ENCODE measurements at regions not wholly inside any gene's neighbourhood (a gene's known extent, or its start where the extent isn't known, plus 50 kb on each side); places are given as distances from the start of the nearest gene placed in this dataset.

DNA sequence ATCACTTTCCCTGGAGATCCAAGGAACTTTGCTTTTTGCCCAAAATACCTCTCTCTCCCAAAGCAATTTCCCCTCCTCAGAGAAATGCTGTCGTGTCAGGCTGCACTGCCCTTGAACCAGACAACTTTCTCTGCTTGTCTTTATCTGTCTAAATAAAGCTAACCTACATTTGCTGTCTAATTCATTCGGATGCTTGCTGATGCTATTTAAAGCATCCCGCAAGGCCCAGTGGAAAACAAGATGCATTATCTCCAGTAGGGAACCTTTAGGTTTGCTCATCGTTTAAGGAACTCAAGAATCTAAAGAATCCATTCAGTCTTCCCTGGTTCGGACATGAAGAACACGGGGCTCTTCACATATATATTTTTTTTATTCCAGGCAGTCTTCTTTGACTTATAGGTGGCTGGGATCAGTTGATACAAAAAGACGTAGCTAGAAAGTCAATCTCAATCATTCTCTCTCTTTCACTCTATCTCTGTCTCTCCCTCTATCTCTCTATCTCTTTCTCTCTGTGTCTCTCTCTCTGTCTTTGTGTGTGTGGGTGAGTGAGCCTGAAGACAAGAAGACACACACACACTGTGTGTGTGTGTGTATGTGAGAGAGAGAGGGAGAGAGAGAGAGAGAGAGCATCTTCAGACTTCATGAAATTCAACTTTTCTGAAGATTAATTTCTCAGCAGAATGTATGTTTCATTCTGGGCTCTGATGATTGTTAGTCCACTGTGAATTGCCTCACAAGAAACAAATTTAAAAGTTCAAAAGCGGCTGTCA is 92.8 kb upstream of the MKLN1 start:
- no peak for DNase-seq

DNA sequence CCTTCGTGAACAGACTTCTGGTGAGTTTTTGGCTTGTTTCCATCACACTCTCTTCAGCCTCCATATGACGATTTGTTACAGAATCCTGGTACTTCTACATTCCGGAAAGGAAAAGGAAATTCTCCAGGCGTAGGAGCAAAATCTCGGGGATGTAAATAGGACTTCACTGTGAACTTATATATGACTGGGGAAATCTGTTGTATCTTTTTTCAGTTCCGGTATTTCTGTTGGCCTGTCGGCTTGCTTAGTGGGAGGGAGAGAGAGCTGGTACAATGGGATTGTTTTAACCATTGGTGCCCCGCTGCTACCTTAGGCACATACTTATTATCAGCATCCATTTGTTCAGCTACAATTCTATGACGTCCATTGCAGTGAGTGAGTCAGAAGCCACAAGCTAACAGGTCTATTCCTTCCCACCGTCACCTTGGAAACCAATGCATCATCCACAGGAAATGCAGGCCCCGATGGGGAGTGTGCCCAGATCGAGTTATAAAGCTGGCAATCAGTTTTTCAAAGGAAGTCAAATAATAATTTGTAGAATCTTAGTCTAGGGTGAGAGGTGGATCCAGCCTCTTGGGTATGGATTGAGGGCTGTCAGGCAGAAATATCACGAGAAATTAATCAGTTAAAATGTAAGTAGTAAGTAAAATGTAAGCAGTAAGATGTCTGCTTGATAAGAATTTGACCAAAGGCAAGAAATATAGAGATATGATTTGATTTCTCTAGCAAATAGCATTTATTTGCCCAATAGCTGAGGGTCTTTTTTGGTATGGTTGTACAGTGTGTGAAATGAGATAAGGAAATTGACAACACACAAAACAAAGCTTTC is 92.0 kb upstream of the MKLN1 start:
- DNase-seq: no peak

DNA sequence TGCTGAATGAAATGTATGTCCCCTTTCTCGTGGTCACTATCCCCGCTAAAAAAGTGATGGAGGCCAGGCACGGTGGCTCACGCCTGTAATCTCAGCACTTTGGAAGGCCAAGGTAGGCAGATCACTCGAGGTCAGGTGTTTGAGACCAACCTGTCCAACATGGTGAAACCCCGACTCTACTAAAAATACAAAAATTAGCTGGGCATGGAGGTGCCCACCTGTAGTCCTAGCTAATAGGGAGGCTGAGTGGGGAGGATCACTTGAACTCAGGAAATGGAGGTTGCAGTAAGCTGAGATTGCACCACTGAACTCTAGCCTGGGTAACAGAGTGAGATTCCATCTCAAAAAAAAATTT is 91.4 kb upstream of the MKLN1 start:
- DNase-seq: no peak

DNA sequence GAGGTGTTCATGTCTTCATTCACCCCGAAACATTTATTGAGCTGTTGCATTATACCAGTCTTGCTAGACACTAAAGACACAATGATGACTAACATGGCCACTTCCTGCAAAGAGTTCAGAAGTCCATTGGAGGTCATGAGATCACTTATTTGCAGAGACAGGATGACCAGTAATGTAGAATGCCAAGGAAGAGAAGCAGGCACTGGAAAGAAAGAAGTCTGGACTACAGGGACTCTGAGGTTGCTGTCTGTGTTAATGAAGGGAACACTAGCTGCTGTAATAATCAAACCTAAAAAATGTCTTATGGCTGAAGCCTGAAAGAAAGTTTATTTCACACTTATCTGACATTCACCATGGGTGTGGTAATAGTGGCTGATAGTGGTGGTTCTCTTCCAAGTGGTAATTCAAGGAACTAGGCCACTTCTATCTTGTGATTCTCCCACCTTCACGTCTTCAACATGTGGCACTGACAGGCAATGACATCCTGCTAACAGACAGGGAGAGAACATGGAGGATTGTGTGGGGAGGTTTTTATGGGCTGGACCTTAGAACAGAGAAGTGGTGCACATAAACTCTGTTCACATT is 89.2 kb upstream of the MKLN1 start:
- no peak for DNase-seq

DNA sequence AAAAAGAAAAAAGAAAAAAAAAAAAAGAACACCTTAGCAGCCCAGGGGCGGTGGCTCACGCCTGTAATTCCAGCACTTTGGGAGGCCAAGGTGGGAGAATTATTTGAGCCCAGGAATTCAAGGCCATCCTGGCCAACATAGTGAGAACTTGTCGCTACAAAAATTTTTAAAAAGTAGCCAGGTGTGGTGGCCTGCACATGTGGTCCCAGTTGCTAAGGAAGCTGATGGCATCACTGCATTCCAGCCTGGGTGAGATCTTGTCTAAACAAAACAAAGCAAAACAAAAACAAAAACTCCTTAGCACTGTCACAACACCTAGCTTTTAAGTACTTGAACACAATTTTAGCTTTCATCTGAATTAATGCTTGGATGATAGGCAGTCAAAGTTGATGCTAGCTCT is 86.3 kb upstream of the MKLN1 start:
- no peak for DNase-seq

DNA sequence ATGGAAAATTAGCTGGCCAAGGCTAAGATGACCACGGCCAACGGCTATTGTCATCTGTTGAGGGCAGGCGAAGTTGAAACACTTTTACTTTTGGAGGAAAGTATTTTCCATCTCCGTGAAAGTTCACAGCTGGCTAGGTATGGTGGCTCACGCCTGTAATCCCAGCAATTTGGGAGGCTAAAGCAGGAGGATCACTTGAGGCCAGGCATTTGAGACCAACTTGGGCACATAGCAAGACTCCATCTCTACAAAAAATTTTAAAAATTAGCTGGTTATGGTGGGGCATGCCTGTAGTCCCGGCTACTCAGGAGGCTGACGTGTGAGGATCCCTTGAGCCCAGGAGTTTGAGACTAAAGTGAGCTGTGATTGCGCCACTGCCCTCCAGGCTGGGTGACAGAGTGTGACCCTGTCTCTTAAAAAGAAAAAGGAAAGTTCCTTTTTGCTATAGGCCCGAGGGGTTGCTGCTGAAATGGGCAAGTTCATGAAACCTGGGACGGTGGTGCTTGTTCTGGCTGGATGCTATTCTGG is 85.5 kb upstream of the MKLN1 start:
- DNase-seq: no peak

DNA sequence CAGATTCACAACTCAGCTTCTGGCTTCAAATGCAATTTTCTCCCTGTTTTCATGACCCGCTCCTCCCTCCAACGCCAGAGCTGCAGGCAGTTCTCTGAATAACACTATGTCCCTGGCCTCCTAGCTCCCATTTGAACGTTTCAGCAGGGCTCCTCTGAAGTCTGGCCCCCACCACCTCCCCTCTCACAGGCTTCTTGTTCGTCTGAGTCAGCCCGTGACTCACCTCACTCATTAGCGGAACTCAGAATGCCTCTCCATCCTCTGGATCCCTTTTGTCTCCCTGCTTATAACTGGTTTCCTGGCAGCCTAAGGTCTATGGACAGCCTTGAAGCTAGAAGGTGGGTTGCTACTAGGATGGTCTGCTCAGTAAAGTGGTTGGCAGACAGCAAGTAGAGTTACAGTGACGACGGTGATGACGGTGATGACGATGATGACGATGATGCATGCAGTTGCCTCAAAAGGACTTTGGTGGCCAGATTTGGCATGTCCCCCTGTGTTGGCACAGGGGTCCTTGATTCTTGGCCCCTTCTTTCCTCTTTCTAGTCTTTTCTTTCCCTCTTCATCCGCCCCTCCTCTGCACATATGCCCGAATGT is 83.3 kb upstream of the MKLN1 start:
- DNase-seq: no peak

DNA sequence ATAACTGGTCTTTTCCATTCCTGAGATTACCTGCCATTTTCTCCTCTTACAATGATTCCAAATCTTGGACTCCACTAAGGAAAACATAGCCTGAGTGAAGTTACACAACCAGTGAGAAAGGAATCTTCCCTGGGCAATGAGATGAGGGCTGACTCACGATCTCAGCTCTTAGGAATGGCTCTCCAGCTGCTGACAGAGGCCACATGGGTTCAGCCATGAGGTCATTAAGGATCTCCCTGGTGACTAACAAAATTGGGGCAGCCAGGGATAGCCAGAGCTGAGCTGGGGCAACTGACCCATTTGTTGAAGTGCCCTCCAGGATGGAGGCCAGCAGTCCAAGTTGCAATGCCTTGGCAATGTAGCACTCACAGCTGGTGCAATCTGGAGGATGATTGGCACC is 78.7 kb upstream of the MKLN1 start:
- no peak for DNase-seq

DNA sequence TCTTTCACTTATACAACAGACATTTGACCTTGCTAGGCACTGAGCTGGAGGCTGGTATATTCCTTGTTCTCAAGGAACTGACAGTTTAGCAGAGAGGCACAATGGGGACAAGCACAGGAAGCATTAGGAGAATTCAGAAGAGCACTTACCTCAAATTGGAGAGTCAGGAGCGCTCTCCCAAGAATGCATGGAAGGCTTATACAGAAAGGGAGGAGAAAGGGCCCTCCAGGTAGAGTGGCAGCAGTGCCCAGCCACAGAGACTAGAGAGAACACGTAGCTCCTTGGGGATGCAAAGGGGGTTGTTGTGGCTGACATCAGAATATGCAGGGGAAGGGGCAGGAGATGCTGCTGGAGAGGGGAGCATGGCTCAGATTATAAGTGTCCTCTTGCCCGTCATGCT is 78.2 kb upstream of the MKLN1 start:
- DNase-seq: no peak

DNA sequence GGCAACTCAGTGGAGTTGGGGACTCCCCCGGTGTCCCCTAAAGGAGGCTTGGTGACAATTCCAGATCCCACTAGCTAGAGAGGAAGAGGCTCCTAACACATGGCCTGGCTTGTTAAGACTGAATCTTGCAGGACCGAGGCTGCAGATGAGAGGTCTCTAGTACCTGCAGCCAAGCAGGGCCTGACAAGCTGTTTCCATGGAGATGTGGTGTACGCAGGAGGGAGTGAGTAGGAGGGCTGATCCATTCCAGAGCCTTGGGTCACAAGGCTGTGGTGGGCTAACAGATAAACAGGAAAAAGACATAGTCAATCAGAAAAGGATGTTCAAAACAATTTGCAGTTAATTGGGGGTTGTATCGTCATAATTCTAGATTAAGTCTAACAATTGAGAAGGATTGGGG is 77.3 kb upstream of the MKLN1 start:
- no peak for DNase-seq

DNA sequence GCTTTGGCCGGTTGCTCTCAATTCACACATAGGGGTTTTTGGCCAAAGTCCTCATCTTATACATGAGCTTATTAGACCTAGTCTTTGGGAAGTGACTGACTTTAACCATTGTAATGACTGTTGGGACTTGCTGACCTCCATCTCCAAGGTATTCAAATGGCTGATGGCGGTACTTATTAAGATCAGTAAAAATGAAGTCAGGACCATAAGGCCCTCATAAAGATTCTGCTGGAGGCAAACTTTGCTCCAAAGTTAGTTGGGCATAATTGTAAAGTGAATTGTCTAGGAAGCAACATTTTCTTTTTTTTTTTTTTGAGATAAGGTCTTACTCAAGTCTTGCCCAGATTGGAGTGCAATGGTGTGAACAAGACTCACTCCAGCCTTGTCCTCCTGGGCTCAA is 76.3 kb upstream of the MKLN1 start:
- no peak for DNase-seq

DNA sequence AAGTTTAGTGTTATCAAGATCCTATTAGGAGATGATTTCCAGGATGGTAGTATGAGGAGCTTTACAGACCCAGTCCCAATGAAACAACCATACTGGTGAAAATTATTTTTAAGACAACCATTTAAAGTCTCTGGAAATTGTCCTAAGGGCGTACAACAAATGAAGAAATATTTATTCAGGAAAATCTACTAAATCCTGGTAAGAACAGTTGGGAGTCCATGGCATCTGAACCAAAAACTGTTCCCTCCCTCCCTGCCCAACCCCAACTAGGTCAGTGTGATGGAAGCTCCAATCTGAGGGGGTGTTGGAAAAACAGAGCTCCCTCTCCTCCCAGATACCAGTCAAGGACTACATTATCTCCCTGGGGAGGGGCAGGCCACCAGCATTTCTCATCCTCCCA is 74.7 kb upstream of the MKLN1 start:
- no peak for DNase-seq

DNA sequence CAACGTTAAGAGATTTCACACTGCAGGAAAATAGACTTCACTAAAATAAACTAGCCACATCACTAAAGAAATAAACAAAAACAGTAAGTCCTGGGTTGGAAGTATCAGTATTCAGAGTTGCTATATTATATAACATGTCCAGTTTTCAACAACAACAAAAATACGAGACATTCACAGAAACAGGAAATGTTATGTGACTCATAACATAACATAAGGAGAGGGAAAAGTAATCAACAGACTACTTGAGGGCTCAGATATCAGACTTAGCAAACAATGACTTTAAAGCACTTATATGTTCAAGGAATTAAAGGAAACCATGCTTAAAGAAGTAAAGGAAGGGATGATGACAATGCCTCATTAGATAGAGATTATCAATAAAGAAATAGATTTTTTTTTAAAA is 73.5 kb upstream of the MKLN1 start:
- DNase-seq: no peak

DNA sequence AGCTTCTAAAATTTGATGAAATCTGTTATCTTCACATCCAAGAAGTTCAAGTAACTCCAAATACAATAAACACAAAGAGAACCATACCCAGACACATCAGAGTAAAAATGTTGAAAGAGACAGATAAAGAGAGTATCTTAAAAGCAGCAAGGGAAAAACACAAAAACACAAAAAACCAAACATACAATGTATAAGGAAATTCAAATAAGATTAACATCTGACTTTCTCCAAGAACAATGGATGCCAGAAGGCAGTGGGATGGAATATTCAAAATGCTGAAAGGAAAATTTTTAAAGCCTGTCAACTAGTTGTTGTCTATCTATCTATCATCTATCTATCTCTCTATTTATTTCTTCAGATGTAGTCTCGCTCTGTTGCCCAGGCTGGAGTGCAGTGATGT is 72.4 kb upstream of the MKLN1 start:
- no peak for DNase-seq

DNA sequence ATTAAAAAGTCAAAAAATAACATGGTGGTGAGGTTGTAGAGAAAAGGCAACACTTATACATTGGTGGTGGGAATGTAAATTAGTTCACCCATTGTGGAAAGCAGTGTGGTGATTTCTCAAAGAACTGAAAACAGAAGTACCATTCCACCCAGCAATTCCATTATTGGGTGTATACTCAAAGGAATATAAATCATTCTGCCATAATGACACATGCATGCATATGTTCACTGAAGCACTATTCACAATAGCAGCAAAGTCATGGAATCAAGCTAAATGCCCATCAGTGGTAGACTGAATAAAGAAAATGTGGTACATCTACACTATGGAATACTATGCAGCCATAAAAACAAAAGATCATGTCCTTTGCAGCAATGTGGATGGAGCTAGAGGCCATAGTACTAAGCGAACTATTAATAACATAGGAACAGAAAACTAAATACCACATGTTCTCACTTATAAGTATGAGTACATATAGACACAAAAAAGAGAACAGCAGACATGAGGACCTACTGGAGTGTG is 66.1 kb upstream of the MKLN1 start:
- no peak for DNase-seq

DNA sequence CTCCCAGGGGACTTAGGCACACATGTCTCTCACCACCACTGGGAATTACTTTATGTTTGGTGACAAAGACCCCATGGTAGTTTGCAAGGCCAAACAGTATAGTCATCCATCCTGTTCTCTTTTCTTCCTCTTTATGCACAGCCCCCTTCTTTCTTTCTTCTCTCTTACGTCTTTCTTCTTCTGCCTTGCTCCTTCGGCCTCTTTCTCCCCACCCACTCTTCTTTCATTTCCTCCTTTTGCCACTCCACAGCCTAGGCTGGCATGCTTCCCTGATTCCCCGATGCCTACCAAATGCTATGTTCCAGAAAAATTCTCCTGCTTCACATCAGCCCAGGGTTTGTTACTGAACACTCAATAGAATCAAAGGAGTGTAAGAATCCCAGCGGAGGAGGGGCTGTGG is 62.4 kb upstream of the MKLN1 start:
- DNase-seq: no peak

DNA sequence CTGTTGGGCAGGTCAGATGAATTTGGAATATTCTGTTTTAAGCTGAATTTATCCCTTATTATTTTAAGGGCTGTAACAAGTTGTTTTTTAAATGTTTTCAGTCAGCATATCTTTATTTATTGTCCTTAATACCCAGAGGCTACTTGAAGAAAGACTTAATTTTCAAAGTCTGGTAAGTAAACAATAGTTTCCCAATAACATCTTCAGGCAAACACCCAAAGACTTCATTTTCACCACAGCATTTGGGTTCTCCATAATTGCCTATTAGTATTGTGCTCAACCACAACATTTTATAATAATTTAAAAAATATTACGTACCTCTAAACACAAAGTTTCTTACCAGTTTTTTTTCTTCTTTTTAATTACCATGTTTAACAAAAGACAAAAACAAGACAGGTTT is 60.0 kb upstream of the MKLN1 start:
- DNase-seq: no peak

DNA sequence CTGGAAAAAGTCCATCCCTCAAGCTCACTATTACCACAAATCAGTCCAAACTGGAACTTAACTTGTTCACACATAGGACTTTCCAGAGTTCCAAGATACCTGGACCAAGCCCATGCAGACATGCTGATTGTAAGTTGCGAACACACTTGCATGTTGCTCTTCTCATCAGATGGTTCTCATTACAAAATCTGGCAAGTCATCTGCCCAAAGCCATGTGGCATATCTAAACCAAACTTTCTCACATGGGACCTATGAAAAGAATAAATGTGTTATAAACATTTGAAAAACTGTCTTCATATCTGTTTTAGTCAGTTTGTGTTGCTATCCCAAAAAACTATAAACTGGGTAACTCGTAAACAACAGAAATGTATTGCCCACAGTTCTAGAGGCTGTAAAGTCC is 58.8 kb upstream of the MKLN1 start:
- no peak for DNase-seq

DNA sequence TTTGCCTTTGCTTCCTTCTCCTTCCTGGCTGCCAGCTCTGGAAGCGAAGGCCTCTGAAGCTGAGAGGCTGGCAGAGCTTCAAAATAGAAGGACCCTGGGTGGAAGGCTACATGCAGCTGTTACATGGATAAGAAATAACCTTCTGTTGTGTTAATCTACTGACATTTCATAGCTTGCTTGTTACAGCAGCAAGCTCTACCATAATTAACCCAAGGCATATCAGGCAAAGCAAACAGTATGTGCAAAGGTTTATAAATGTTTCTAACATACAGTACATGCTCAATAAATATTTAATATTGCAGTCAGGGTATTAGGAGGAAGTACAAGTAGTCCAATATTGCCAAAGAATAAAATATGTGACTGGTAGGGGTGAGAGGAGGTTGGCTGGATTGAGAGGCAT is 55.6 kb upstream of the MKLN1 start:
- no peak for DNase-seq

DNA sequence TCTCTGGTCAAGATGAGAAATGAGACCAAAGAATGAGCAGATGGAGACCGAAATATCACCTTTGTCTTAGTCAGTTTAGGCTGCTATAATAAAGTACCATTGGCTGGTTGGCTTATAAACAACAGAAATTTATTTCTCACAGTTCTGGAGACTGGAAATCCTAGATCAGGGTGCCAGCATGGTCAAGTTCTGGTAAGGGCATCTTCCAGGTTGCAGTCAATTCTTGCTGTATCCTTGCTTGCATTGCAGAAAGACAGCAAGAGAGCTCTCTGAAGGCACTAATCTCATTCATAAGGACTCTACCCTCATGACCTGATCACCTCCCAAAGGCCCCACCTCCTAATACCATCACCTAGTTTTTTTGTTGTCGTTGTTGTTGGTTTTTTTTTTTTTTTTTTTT is 52.7 kb upstream of the MKLN1 start:
- DNase-seq: no peak

DNA sequence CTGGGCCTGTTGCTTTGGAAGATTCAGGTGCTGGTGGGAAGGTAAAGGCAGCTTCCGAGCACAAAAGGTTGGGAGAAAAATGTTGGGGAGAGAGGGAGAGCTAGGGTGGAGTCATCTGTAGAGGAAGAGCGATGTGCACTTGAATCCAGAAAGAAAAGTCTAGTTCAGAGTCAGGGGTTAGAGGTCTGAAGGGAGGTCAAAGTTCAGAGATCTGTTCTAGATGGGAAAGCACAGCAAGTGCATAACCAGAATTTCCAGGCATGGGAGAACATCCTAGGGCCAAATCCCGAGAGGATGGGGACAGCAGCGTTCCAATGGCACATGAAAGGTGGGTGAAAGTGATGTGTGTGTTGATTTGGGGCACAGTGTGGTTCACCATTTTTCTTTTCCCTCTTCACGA is 51.5 kb upstream of the MKLN1 start:
- DNase-seq: no peak

DNA sequence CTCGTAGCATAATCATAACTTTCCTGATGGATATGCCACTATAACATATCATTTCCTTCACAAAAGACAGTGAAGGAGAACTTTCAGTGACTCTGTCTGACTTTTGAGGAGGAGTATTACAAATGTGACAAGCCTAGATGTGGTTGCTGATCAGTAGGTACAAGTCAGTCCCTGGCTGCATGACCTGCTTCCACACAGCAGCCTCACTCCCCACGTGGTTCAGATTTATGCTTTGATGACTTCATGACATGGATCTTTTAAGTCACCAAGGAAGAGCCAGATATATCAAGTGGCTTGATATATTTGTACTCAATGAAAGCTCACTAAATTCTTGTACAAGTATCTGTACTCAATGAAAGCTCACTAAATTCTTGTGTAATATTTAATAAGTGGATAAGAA is 50.9 kb upstream of the MKLN1 start:
- DNase-seq: no peak

Data from activated gamma-delta T cell (primary cell).